ENCODE measurements at regions not wholly inside any gene's neighbourhood (a gene's known extent, or its start where the extent isn't known, plus 50 kb on each side); places are given as distances from the start of the nearest gene placed in this dataset.
"Not testable (repeated sequence)": the region's sequence is repeated elsewhere in the genome, so short reads cannot be mapped to it uniquely, and the experiment has no call there.

DNA sequence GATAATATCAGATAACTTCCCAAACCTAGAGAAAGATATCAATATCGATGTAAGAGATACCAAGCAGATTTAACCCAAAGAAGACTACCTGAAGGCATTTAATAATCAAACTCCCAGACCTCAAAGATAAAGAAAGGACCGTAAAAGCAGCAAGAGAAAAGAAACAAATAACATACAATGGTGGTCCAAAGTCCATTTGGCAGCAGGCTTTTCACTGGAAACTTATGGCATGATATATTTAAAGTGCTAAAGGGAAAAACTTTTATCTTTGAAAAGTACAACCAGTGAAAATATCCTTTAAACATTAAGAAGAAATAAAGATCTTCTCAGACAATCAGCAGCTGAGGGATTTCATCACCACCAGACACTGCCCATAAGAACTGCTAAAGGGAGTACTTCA is 812.7 kb upstream of the ADAMTS5 start:
- no peaks in the 10 kb centered on the region for H3K27me3 ChIP-seq (ENCODE audit: low read depth, low read length)
- H3K36me3 ChIP-seq (ENCODE audit: control insufficient read depth in 1 of 2, insufficient read depth in 2 of 2, low read length in 2 of 2), result no peaks in the 10 kb centered on the region
- no peak overlapping the region for H3K27ac ChIP-seq (ENCODE audit: low read length)
- H3K4me3 ChIP-seq (ENCODE audit: low read depth in 1 of 2, low read length in 2 of 2), result no peak overlapping the region
- H3K4me1 ChIP-seq (ENCODE audit: control insufficient read depth in 1 of 2, insufficient read depth in 2 of 2, low read length in 2 of 2), result no peaks in the 10 kb centered on the region
- peaks cover 0 to 3% of the 10 kb centered on the region in 2 donors for H3K9me3 ChIP-seq (ENCODE audit: control insufficient read depth in 1 of 2, low read length in 2 of 2)

DNA sequence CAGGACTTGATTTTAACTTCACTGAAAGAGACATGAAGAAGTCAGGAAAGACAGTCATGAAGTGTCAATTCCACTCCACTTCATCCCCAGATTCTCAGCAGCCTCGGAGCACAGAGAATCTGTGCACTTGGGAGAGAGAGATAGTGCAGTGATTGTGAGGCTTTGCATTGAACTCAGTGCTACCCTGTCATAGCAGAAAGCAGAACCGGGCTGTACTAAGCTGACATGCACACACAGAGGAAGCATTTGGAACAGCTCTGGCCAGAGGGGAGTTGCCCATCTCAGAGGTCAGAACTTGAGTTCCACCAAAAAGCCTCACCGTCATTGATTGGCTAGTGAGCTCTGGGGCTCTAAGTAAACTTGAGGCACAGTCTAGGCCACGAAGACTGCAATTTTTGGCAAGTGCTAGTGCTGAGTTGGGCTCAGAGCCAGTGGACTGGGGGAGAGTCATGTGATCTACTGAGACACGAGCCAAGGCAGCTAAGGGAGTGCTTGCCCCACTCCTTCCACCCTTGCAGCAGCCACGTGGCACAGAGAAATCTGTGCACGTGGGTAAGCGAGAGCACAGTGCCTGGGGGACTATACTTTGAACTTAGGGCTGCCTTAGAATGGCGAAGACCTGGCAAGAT is 810.2 kb upstream of the ADAMTS5 start:
- Histone ChIP-seq H3K9me3 (ENCODE audit: control insufficient read depth in 1 of 2, low read length in 2 of 2) (no peaks in the 10 kb centered on the region), H3K27me3 (ENCODE audit: low read depth, low read length) (no peaks in the 10 kb centered on the region), H3K36me3 (ENCODE audit: control insufficient read depth in 1 of 2, insufficient read depth in 2 of 2, low read length in 2 of 2) (no peaks in the 10 kb centered on the region), H3K4me3 (ENCODE audit: low read depth in 1 of 2, low read length in 2 of 2) (no peak overlapping the region), H3K27ac (ENCODE audit: low read length) (no peak overlapping the region), H3K4me1 (ENCODE audit: control insufficient read depth in 1 of 2, insufficient read depth in 2 of 2, low read length in 2 of 2) (no peaks in the 10 kb centered on the region)

DNA sequence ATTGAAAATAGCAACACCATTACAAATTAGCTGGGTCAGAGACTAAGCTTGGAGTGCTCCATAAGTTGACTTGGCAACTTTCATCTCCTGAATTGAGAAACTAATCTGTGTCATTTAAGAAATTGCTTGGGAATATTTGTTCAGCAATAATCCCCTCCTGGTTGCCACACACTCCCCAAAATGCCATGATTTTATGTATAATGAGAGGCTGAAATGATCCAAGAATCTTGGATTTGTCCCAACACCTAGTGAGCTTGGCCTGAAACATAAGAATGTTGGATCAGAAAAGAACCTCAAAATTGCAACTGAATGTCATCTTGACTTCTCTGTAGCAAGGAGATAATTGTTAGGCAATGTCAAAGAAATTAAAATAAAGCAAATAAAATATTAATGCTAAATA is 805.9 kb upstream of the ADAMTS5 start:
- Histone ChIP-seq H3K27ac (ENCODE audit: low read length) (no peak overlapping the region), H3K36me3 (ENCODE audit: control insufficient read depth in 1 of 2, insufficient read depth in 2 of 2, low read length in 2 of 2) (no peaks in the 10 kb centered on the region), H3K9me3 (ENCODE audit: control insufficient read depth in 1 of 2, low read length in 2 of 2) (no peaks in the 10 kb centered on the region), H3K4me3 (ENCODE audit: low read depth in 1 of 2, low read length in 2 of 2) (no peak overlapping the region), H3K27me3 (ENCODE audit: low read depth, low read length) (no peaks in the 10 kb centered on the region), H3K4me1 (ENCODE audit: control insufficient read depth in 1 of 2, insufficient read depth in 2 of 2, low read length in 2 of 2) (no peaks in the 10 kb centered on the region)

DNA sequence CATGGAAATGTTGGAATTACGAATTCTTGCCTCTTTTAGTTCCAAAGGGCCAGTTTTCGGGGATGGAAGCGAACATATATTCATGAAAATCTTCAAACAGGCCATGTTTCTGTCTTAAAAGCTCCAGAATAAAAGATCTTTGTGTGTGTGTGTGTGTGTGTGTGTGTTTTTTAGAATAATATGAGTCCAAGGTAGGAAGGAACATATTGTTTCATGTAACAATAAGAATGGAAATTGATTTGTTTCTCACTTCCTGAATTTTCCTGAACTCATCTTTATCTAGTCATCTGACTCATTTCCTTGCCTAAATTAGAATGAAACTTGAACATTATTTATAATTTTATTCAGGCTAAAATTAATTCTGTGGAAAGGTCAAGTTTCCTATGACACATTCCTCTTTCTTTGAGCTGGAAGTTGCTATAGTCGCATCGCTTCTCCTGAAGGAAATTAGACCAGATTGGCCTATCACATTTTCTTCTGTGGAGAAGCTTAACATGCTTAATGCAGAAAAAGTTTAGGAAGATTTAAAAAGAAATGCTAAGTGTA is 805.1 kb upstream of the ADAMTS5 start:
- Histone ChIP-seq H3K4me3 (ENCODE audit: low read depth in 1 of 2, low read length in 2 of 2) (no peak overlapping the region), H3K27me3 (ENCODE audit: low read depth, low read length) (no peaks in the 10 kb centered on the region), H3K9me3 (ENCODE audit: control insufficient read depth in 1 of 2, low read length in 2 of 2) (no peaks in the 10 kb centered on the region), H3K4me1 (ENCODE audit: control insufficient read depth in 1 of 2, insufficient read depth in 2 of 2, low read length in 2 of 2) (no peaks in the 10 kb centered on the region), H3K36me3 (ENCODE audit: control insufficient read depth in 1 of 2, insufficient read depth in 2 of 2, low read length in 2 of 2) (no peaks in the 10 kb centered on the region), H3K27ac (ENCODE audit: low read length) (no peak overlapping the region)

DNA sequence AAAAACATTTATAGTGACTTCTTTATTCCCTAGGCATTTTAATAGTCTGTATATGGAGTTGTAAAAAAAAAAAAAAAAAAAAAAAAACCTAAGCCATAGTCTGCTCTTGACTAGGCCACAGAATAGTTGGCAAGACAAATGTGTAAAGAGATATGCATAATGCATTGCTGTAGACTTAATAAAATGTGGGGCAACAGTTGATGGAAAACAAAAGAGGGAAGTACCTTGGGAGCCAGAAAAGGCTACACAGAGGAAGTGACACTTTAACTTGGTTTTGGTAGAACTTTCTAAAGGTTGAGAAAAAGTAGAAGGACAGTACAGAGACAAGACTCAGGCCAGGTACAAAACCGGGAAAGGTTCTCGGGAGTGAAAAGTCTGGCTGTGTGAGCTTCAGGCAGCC is 802.9 kb upstream of the ADAMTS5 start:
- H3K27ac ChIP-seq (ENCODE audit: low read length), result no peak overlapping the region
- no peak overlapping the region for H3K4me3 ChIP-seq (ENCODE audit: low read depth in 1 of 2, low read length in 2 of 2)
- H3K36me3 ChIP-seq (ENCODE audit: control insufficient read depth in 1 of 2, insufficient read depth in 2 of 2, low read length in 2 of 2), result no peaks in the 10 kb centered on the region
- H3K4me1 ChIP-seq (ENCODE audit: control insufficient read depth in 1 of 2, insufficient read depth in 2 of 2, low read length in 2 of 2), result no peaks in the 10 kb centered on the region
- no peaks in the 10 kb centered on the region for H3K27me3 ChIP-seq (ENCODE audit: low read depth, low read length)
- H3K9me3 ChIP-seq (ENCODE audit: control insufficient read depth in 1 of 2, low read length in 2 of 2), result no peaks in the 10 kb centered on the region

DNA sequence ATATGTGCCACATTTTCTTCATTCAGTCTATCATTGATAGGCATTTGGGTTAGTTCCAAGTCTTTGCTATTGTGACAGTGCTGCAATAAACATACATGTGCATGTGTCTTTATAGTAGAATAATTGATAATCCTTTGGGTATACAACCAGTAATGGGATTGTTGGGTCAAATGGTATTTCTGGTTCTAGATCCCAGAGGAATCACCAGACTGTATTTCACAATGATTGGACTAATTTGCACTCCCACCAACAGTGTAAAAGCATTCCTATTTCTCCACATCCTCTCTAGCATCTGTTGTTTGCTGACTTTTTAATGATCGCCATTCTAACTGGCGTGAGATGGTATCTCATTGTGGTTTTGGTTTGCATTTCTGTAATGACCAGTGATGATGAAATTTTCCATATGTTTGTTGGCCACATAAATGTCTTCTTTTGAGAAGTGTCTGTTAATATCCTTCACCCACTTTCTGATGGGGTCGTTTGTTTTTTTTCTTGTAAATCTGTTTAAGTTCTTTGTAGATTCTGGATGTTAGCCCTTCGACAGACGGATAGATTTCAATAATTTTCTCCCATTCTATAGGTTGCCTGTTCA is 801.3 kb upstream of the ADAMTS5 start:
- H3K27ac ChIP-seq (ENCODE audit: low read length); H3K9me3 ChIP-seq (ENCODE audit: control insufficient read depth in 1 of 2, low read length in 2 of 2); H3K27me3 ChIP-seq (ENCODE audit: low read depth, low read length); H3K4me3 ChIP-seq (ENCODE audit: low read depth in 1 of 2, low read length in 2 of 2); H3K36me3 ChIP-seq (ENCODE audit: control insufficient read depth in 1 of 2, insufficient read depth in 2 of 2, low read length in 2 of 2); H3K4me1 ChIP-seq (ENCODE audit: control insufficient read depth in 1 of 2, insufficient read depth in 2 of 2, low read length in 2 of 2): not testable (repeated sequence)

DNA sequence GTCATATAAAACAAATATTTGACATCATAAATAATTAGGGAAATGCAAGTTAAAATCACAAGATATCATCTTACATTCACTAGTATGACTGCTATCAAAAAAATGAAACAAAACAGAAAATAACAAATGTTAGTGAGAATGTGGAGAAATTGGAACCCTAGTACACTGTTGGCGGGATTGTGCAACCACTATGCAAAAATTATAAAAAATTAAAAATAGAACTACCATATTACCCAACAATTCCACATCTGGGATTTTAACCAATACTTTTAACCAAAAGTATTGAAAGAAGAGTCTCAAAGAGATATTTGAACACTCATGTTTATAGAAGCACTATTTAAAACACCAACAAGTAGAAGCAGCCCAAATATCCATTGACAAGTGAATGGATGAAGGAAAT is 797.2 kb upstream of the ADAMTS5 start:
- Histone ChIP-seq H3K9me3 (ENCODE audit: control insufficient read depth in 1 of 2, low read length in 2 of 2) (no peaks in the 10 kb centered on the region), H3K4me3 (ENCODE audit: low read depth in 1 of 2, low read length in 2 of 2) (no peak overlapping the region), H3K36me3 (ENCODE audit: control insufficient read depth in 1 of 2, insufficient read depth in 2 of 2, low read length in 2 of 2) (no peaks in the 10 kb centered on the region)

DNA sequence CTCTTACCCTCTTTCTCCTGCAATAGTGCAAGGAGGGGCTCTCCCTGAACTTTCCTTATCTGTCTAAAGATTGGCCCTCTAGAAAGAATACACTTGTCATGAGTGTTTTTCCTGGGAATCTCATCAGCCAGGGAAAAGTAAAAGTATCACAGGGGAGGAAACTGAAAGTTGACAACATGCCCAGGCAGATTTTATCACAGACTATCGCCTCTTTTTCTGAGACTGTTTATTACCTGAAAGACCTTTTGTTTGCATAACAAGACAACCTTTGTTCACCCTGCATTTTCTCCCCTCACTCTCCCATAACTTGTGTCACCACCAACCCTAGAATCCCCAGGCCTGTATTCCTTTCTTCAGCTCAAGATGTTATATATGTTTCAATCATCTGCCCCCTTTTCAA is 794.7 kb upstream of the ADAMTS5 start:
- H3K4me1 ChIP-seq (ENCODE audit: control insufficient read depth in 1 of 2, insufficient read depth in 2 of 2, low read length in 2 of 2), result peaks cover 0 to 5% of the 10 kb centered on the region in 2 donors
- H3K27ac ChIP-seq (ENCODE audit: low read length), result no peak overlapping the region
- H3K27me3 ChIP-seq (ENCODE audit: low read depth, low read length), result no peaks in the 10 kb centered on the region
- no peaks in the 10 kb centered on the region for H3K36me3 ChIP-seq (ENCODE audit: control insufficient read depth in 1 of 2, insufficient read depth in 2 of 2, low read length in 2 of 2)
- H3K9me3 ChIP-seq (ENCODE audit: control insufficient read depth in 1 of 2, low read length in 2 of 2), result no peaks in the 10 kb centered on the region
- H3K4me3 ChIP-seq (ENCODE audit: low read depth in 1 of 2, low read length in 2 of 2), result no peak overlapping the region

More for the DNA sequence above, 797.2 kb upstream of the ADAMTS5 start:
- H3K27me3 ChIP-seq (ENCODE audit: low read depth, low read length), result no peaks in the 10 kb centered on the region
- H3K4me1 ChIP-seq (ENCODE audit: control insufficient read depth in 1 of 2, insufficient read depth in 2 of 2, low read length in 2 of 2), result peaks cover 0 to 5% of the 10 kb centered on the region in 2 donors
- H3K27ac ChIP-seq (ENCODE audit: low read length), result no peak overlapping the region

DNA sequence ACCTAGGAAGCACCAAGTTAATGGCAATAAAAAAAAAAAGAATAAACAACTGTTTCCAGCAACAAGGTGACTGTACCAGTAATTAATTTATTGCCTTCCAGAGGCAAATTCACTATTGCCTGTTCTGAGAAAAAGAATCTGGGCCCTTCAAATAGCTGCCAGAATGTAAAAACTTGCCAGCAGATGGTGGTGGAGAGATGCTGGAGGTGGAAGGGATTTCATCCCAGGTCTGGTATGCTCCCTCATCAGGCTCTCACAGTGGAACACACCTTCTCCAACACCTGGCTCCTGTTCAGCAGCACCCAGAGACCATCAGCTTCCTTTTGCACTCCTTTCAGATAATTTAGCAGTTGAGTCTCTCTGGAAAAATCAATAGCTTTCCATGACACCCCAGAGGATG is 792.9 kb upstream of the ADAMTS5 start:
- peaks cover 0 to 5% of the 10 kb centered on the region in 2 donors for H3K4me1 ChIP-seq (ENCODE audit: control insufficient read depth in 1 of 2, insufficient read depth in 2 of 2, low read length in 2 of 2)
- H3K36me3 ChIP-seq (ENCODE audit: control insufficient read depth in 1 of 2, insufficient read depth in 2 of 2, low read length in 2 of 2), result no peaks in the 10 kb centered on the region
- no peaks in the 10 kb centered on the region for H3K27me3 ChIP-seq (ENCODE audit: low read depth, low read length)
- H3K4me3 ChIP-seq (ENCODE audit: low read depth in 1 of 2, low read length in 2 of 2), result no peak overlapping the region
- no peak overlapping the region for H3K27ac ChIP-seq (ENCODE audit: low read length)
- H3K9me3 ChIP-seq (ENCODE audit: control insufficient read depth in 1 of 2, low read length in 2 of 2), result no peaks in the 10 kb centered on the region

DNA sequence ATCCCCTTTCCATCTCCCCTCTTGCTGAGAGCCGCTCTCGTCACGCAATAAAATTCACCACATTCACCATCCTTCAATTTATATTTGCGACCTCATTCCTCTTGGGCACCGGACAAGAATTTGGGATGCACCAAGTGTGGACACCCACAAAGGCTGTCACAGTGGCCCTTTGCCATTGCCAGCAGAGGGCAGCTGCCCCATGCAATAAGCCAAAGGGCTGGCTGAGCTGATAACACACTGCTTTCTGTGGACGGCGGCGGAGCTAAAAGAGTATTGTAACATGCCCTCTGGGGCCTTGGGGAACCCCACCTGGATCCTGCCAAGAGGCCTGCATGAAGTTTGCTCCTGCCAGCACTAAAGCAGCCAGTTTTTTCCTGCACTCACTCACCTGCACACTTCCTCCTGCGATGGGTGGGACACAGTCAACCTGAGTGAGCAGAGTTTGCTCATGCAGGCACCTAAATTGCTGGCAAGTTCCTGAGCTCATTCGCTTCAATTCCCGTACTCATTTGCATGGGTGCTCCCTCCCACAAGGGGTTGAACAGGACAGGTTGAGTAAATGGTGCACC is 792.3 kb upstream of the ADAMTS5 start:
- H3K27me3 ChIP-seq (ENCODE audit: low read depth, low read length), result no peaks in the 10 kb centered on the region
- no peak overlapping the region for H3K4me3 ChIP-seq (ENCODE audit: low read depth in 1 of 2, low read length in 2 of 2)
- no peak overlapping the region for H3K27ac ChIP-seq (ENCODE audit: low read length)
- peaks cover 0 to 5% of the 10 kb centered on the region in 2 donors for H3K4me1 ChIP-seq (ENCODE audit: control insufficient read depth in 1 of 2, insufficient read depth in 2 of 2, low read length in 2 of 2)
- no peaks in the 10 kb centered on the region for H3K36me3 ChIP-seq (ENCODE audit: control insufficient read depth in 1 of 2, insufficient read depth in 2 of 2, low read length in 2 of 2)
- H3K9me3 ChIP-seq (ENCODE audit: control insufficient read depth in 1 of 2, low read length in 2 of 2), result no peaks in the 10 kb centered on the region

DNA sequence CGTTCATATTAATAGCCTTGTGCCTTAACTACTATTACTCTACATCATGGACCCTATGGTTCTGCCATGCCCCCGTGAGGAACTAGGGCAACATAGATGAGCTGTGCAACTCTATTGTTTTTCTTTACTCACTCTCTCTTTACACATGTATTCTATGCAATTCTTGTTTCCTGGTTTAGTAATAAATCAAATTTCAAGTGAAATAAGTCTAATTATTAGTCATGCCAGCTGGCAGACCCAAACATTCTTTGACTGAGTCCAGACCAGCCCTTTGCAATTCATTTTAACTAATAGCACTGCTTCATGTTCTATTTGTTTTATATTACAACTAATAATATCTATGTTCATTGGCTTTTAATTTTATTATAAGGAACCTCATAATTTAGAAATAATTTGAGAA is 789.3 kb upstream of the ADAMTS5 start:
- Histone ChIP-seq H3K36me3 (ENCODE audit: control insufficient read depth in 1 of 2, insufficient read depth in 2 of 2, low read length in 2 of 2) (no peaks in the 10 kb centered on the region), H3K9me3 (ENCODE audit: control insufficient read depth in 1 of 2, low read length in 2 of 2) (no peaks in the 10 kb centered on the region), H3K4me3 (ENCODE audit: low read depth in 1 of 2, low read length in 2 of 2) (no peak overlapping the region), H3K4me1 (ENCODE audit: control insufficient read depth in 1 of 2, insufficient read depth in 2 of 2, low read length in 2 of 2) (no peaks in the 10 kb centered on the region), H3K27ac (ENCODE audit: low read length) (no peak overlapping the region), H3K27me3 (ENCODE audit: low read depth, low read length) (no peaks in the 10 kb centered on the region)

Data from muscle layer of duodenum (tissue), 2 donors.